K562 (cell line): ENCODE measurements at regions not wholly inside any gene's neighbourhood (a gene's known extent, or its start where the extent isn't known, plus 50 kb on each side); places are given as distances from the start of the nearest gene placed in this dataset.

Experiments
- ATAC-seq: fragments of 200-7000 bp; cut with Tn5 transposase; 3 replicates; pipeline ENCODE4 v1.9.1; 2020; ENCODE audit warnings: moderate library complexity
- BruUV-seq: library from RNA; stranded (reverse); fragments of 400-500 nt; replicated peaks from 2 replicates; lab custom pipeline; 2021; lab: Mats Ljungman, UMichigan
- CTCF ChIA-PET: fragments of 300-600 bp; formaldehyde crosslinking; extraction: SDS; loops from one replicate; lab custom pipeline; 2021; ENCODE audit warnings: low intra/inter-chr PET ratio; lab: Yijun Ruan, JAX
- POLR2A ChIA-PET: fragments of 300-600, 350-650 bp; sonication (Branson Sonifier 250); formaldehyde crosslinking; extraction: SDS; loops from one replicate; lab custom pipeline; 2021; ENCODE audit warnings: antibody characterized with exemption, inconsistent platforms; lab: Yijun Ruan, JAX
- DNase-seq, 4 experiments: peaks; one replicate each; pipeline versions ENCODE4 v3.0.0 to v3.0.0-alpha.2; 2011 to 2018; ENCODE audit warnings: low spot score in 3 of 4, mixed read lengths in 3 of 4; ENCODE audit errors: extremely low read depth in 1 of 4
- FAIRE-seq: peaks from 2 replicates; lab custom pipeline; 2011; peaks lifted over from hg19 to GRCh38; lab: Jason Lieb, UNC
- H2AFZ ChIP-seq: 2 replicates; pipeline ENCODE4 v1.6.0; 2011; ENCODE audit warnings: low read depth, low read length, control low read depth, inconsistent platforms
- H3K27ac ChIP-seq: fragments of 200-600 bp; 3 replicates; pipeline ENCODE4 v1.8.0; 2011; ENCODE audit warnings: low read depth, mild to moderate bottlenecking, control low read depth, inconsistent platforms, low read length, moderate library complexity, mixed read lengths; ENCODE audit errors: extremely low read depth
- H3K27me3 ChIP-seq, 2 experiments: fragments of 300-600 bp in 1 of 2; 2 replicates in 1 of 2; 3 replicates in 1 of 2; pipeline versions ENCODE4 v1.6.0 to v1.8.0; 2011; ENCODE audit warnings: inconsistent platforms in 2 of 2, low read length in 2 of 2, mild to moderate bottlenecking in 1 of 2, mixed read lengths in 1 of 2, moderate library complexity in 1 of 2; ENCODE audit not compliant: control insufficient read depth in 2 of 2, insufficient read depth in 2 of 2
- H3K36me3 ChIP-seq: fragments of 300-600 bp; 3 replicates; pipeline ENCODE4 v1.8.0; 2011; ENCODE audit warnings: mild to moderate bottlenecking, low read length, inconsistent platforms; ENCODE audit not compliant: control insufficient read depth, insufficient read depth
- H3K4me1 ChIP-seq, 2 experiments: fragments of 200-600 bp in 1 of 2; replicated peaks in 1 of 2; 2 replicates in 1 of 2; 3 replicates in 1 of 2; pipeline versions ENCODE4 v1.5.1 to v1.8.0; 2011; ENCODE audit warnings: inconsistent platforms in 2 of 2, low read length in 2 of 2, mild to moderate bottlenecking in 1 of 2, mixed read lengths in 1 of 2, moderate library complexity in 1 of 2; ENCODE audit not compliant: control insufficient read depth in 2 of 2, insufficient read depth in 2 of 2
- H3K4me2 ChIP-seq: 2 replicates; pipeline ENCODE4 v1.6.1; 2011; ENCODE audit warnings: low read length, control low read depth, inconsistent platforms, mixed read lengths; ENCODE audit not compliant: insufficient read depth
- H3K4me3 ChIP-seq: fragments of 200-600 bp; sonication (generic), shearing (Covaris generic); 2 replicates; pipeline ENCODE4 v1.5.1; 2016; ENCODE audit warnings: control low read depth, inconsistent platforms
- H3K79me2 ChIP-seq: fragments of 200-600 bp; 3 replicates; pipeline ENCODE4 v1.8.0; 2011; ENCODE audit warnings: low read length, inconsistent platforms; ENCODE audit not compliant: control insufficient read depth, insufficient read depth
- H3K9ac ChIP-seq, 2 experiments: 2 replicates each; pipeline versions ENCODE4 v1.6.0 to v1.6.1; 2011; ENCODE audit warnings: low read depth in 2 of 2, low read length in 2 of 2, control low read depth in 1 of 2, inconsistent platforms in 1 of 2, mild to moderate bottlenecking in 1 of 2, mixed read lengths in 1 of 2; ENCODE audit not compliant: insufficient read depth in 1 of 2
- H3K9me1 ChIP-seq: one replicate; pipeline ENCODE4 v1.6.0; 2011; ENCODE audit warnings: inconsistent platforms, mild to moderate bottlenecking, low read length, moderate library complexity; ENCODE audit not compliant: control insufficient read depth, insufficient read depth
- H3K9me3 ChIP-seq: replicated peaks from 2 replicates; pipeline ENCODE4 v1.5.1; 2011; ENCODE audit warnings: low read depth, low read length, inconsistent platforms; ENCODE audit not compliant: control insufficient read depth, insufficient read depth
- H4K20me1 ChIP-seq: replicated peaks from 2 replicates; pipeline ENCODE4 v1.6.1; 2011; ENCODE audit warnings: low read length, inconsistent platforms, mixed read lengths; ENCODE audit not compliant: control insufficient read depth, insufficient read depth
- CBFA2T2 ChIP-seq: fragments of 450-650 bp; conservative IDR thresholded peaks from 2 replicates; pipeline ENCODE4 v1.6.1; 2017; ENCODE audit warnings: mild to moderate bottlenecking
- ID3 ChIP-seq, 2 experiments: fragments of 250-450 bp in 1 of 2; fragments of 450-650 bp in 1 of 2; sonication (Bioruptor Pico) in 1 of 2; IDR thresholded peaks; 2 replicates each; pipeline versions ENCODE4 v1.6.1 to v1.8.0; 2016 to 2021; ENCODE audit warnings: mild to moderate bottlenecking in 2 of 2, moderate library complexity in 2 of 2, missing compliant biosample characterization in 1 of 2, missing genetic modification characterization in 1 of 2
- MCM3 ChIP-seq: fragments of 450-650 bp; IDR thresholded peaks from 2 replicates; pipeline ENCODE4 v1.6.1; 2016
- PATZ1 ChIP-seq: fragments of 250-450 bp; sonication (Bioruptor Pico); IDR thresholded peaks from 2 replicates; pipeline ENCODE4 v1.5.0; 2020; ENCODE audit warnings: mild to moderate bottlenecking, borderline replicate concordance
- SIX5 ChIP-seq, 2 experiments: IDR thresholded peaks; 2 replicates each; pipeline ENCODE4 v1.6.1; 2011; ENCODE audit warnings: low read length in 2 of 2, borderline replicate concordance in 1 of 2, low read depth in 1 of 2, mild to moderate bottlenecking in 1 of 2, moderate library complexity in 1 of 2; ENCODE audit not compliant: insufficient read depth in 1 of 2
- TFE3 ChIP-seq: fragments of 450-650 bp; formaldehyde crosslinking; IDR thresholded peaks from 2 replicates; pipeline ENCODE4 v1.4.0; 2020; ENCODE audit warnings: mild to moderate bottlenecking, mixed read lengths
- TRIM25 ChIP-seq: fragments of 450-650 bp; IDR thresholded peaks from 2 replicates; pipeline ENCODE4 v1.7.0; 2016; ENCODE audit warnings: borderline replicate concordance
- ZBTB34 ChIP-seq: fragments of 250-450 bp; sonication (Bioruptor Pico); IDR thresholded peaks from 2 replicates; pipeline ENCODE4 v1.8.0; 2021; ENCODE audit warnings: mild to moderate bottlenecking, moderate library complexity
- ZNF175 ChIP-seq: fragments of 200-800 bp; sonication (Bioruptor generic); IDR thresholded peaks from 2 replicates; pipeline ENCODE4 v1.6.1; 2016; ENCODE audit warnings: low read depth, mild to moderate bottlenecking, missing genetic modification characterization, missing compliant biosample characterization
- ZNF224 ChIP-seq: sonication (generic); formaldehyde crosslinking; IDR thresholded peaks from 2 replicates; pipeline ENCODE4 v1.8.0; 2022; ENCODE audit warnings: mild to moderate bottlenecking, missing genetic modification reagents
- ZNF253 ChIP-seq: fragments of 250-450 bp; sonication (Bioruptor Pico); conservative IDR thresholded peaks from 2 replicates; pipeline ENCODE4 v1.6.1; 2021; ENCODE audit warnings: mild to moderate bottlenecking
- ZNF324 ChIP-seq: fragments of 250-450 bp; sonication (Bioruptor Pico); IDR thresholded peaks from 2 replicates; pipeline ENCODE4 v1.4.0; 2020; ENCODE audit warnings: mild to moderate bottlenecking
- WGBS: fragments of 100-300 bp; shearing (Covaris generic); methylation state at CpG from one replicate; pipeline ENCODE4 v1.1.6; 2016; ENCODE audit warnings: low coverage, mixed read lengths; ENCODE audit not compliant: insufficient coverage; ENCODE audit errors: missing lambda C conversion rate; 5-methylcytosine and 5-hydroxymethylcytosine counted together
- in situ Hi-C: fragments of 300-500 bp; cut with MboI; formaldehyde crosslinking; loops from 4 replicates; pipeline ENCODE4 v1.15.0; 2018; ENCODE audit warnings: inconsistent platforms, mixed read lengths
- intact Hi-C: fragments of 100-400 bp; cut with micrococcal nuclease; formaldehyde crosslinking; loops from 2 replicates; pipeline ENCODE4 v1.14.2; 2022

- no peak for TF ChIP-seq TFE3
- no peak for TF ChIP-seq ZBTB34
Measured at GRCh38 chr11:80970037-80970436, 1529.2 kb upstream of the TENM4 start (continued).

GRCh38 chr11:80967649-80968048, 1526.8 kb upstream of the TENM4 start:
- Histone ChIP-seq H3K27ac (no peak overlapping the region), H3K4me3 (no peak overlapping the region), H3K36me3 (no peaks in the 10 kb centered on the region), H3K27me3 (no peaks in the 10 kb centered on the region), H4K20me1 (no peaks in the 10 kb centered on the region), H3K9me3 (no peaks in the 10 kb centered on the region), H2AFZ (no peak overlapping the region), H3K79me2 (no peaks in the 10 kb centered on the region), H3K4me1 (no peaks in the 10 kb centered on the region), H3K9me1 (no peaks in the 10 kb centered on the region), H3K9ac (no peak overlapping the region), H3K4me2 (no peak overlapping the region)
- FAIRE-seq (no peak), DNase-seq (no peak), ATAC-seq (no peak)
- in situ Hi-C loops: no loop called here
- ChIA-PET CTCF (no interaction called here), POLR2A (no interaction called here)
- BruUV-seq: no TSS peak
- intact Hi-C loops: no loop called here
- WGBS: 0% methylated on average over 5 of the region's 5 CpGs
- no peak for TF ChIP-seq PATZ1
- TF ChIP-seq ZNF224 (CRISPR knock-in tag): no peak
- TF ChIP-seq ZNF253 (CRISPR knock-in tag): no peak
- no peak for TF ChIP-seq ZNF324 (CRISPR knock-in tag)
- no peak for TF ChIP-seq SIX5 (IDR thresholded peaks at IDR 0.05; ENCODE audit: borderline replicate concordance in 1 of 2, insufficient read depth in 1 of 2, low read depth in 1 of 2, low read length in 2 of 2)
- TF ChIP-seq ZBTB34: no peak
- TF ChIP-seq CBFA2T2: no peak
- TF ChIP-seq ID3 (CRISPR knock-in tag; IDR thresholded peaks at IDR 0.05): no peak
- TF ChIP-seq ID3 (tag; IDR thresholded peaks at IDR 0.05): no peak
- TF ChIP-seq MCM3: no peak
- no peak for TF ChIP-seq ZNF175
- TF ChIP-seq TRIM25: no peak
